HCEC 1CT (cell line): ENCODE measurements at regions not wholly inside any gene's neighbourhood (a gene's known extent, or its start where the extent isn't known, plus 50 kb on each side); places are given as distances from the start of the nearest gene placed in this dataset.
"Not testable (repeated sequence)": the region's sequence is repeated elsewhere in the genome, so short reads cannot be mapped to it uniquely, and the experiment has no call there.

Experiments used
- DNase-seq: peaks from one replicate; pipeline ENCODE4 v3.0.0-alpha.2; 2017

GRCh38 chr2:228782281-228782680, 488.8 kb downstream of the PID1 start:
- no peak for DNase-seq

- DNase-seq = peak; percentile 3
Measured at GRCh38 chr2:228777855-228778355, 493.2 kb downstream of the PID1 start.

- DNase-seq = no peak
Measured at GRCh38 chr2:228774548-228774947, 496.5 kb downstream of the PID1 start.

GRCh38 chr2:228771774-228772173, 499.3 kb downstream of the PID1 start:
- DNase-seq = peak; percentile 16

GRCh38 chr2:228771315-228771714, 499.8 kb downstream of the PID1 start:
- no peak for DNase-seq

GRCh38 chr2:228768818-228769217, 502.3 kb downstream of the PID1 start:
- peak; percentile 66 for DNase-seq

- not testable (repeated sequence) for DNase-seq
Measured at GRCh38 chr2:228768141-228768540, 502.9 kb downstream of the PID1 start.

GRCh38 chr2:228767196-228767595, 503.9 kb downstream of the PID1 start:
- DNase-seq = no peak

- DNase-seq = no peak
Measured at GRCh38 chr2:228763379-228763981, 507.6 kb downstream of the PID1 start.

- DNase-seq = no peak
Measured at GRCh38 chr2:228762565-228762964, 508.5 kb downstream of the PID1 start.

GRCh38 chr2:228755661-228756060, 515.4 kb downstream of the PID1 start:
- not testable (repeated sequence) for DNase-seq

GRCh38 chr2:228747483-228747882, 523.6 kb downstream of the PID1 start:
- no peak for DNase-seq

GRCh38 chr2:228738671-228739380, 532.3 kb downstream of the PID1 start:
- DNase-seq = no peak

GRCh38 chr2:228735697-228736096, 535.4 kb downstream of the PID1 start:
- DNase-seq = no peak

GRCh38 chr2:228731517-228731916, 539.6 kb downstream of the PID1 start:
- peak; percentile 70 for DNase-seq

GRCh38 chr2:228728961-228729360, 542.1 kb downstream of the PID1 start:
- DNase-seq = no peak

- no peak for DNase-seq
Measured at GRCh38 chr2:228725031-228725430, 543.5 kb upstream of the SPHKAP start.

GRCh38 chr2:228723599-228723998, 542.1 kb upstream of the SPHKAP start:
- DNase-seq = no peak

GRCh38 chr2:228722311-228722710, 540.8 kb upstream of the SPHKAP start:
- no peak for DNase-seq

- DNase-seq = no peak
Measured at GRCh38 chr2:228720895-228721294, 539.4 kb upstream of the SPHKAP start.

GRCh38 chr2:228709788-228710371, 528.4 kb upstream of the SPHKAP start:
- no peak for DNase-seq

- no peak for DNase-seq
Measured at GRCh38 chr2:228707846-228708245, 526.4 kb upstream of the SPHKAP start.

GRCh38 chr2:228705318-228705717, 523.8 kb upstream of the SPHKAP start:
- no peak for DNase-seq

- DNase-seq = no peak
Measured at GRCh38 chr2:228703152-228703551, 521.7 kb upstream of the SPHKAP start.
